CD4-positive, alpha-beta T cell (primary cell): ENCODE measurements at regions not wholly inside any gene's neighbourhood (a gene's known extent, or its start where the extent isn't known, plus 50 kb on each side); places are given as distances from the start of the nearest gene placed in this dataset.

Experiments
- ATAC-seq: fragments of 200-7000 bp; cut with Tn5 transposase; one replicate; pipeline ENCODE4 v1.10.0; 2022; ENCODE audit warnings: mild to moderate bottlenecking; ENCODE audit not compliant: poor library complexity
- CTCF ChIA-PET: fragments of 350-600 bp; sonication (Branson Sonifier 250); formaldehyde crosslinking; loops from one replicate; lab custom pipeline; 2021; ENCODE audit warnings: antibody characterized with exemption, inconsistent platforms; lab: Charles Lee
- POLR2A ChIA-PET: fragments of 350-600 bp; sonication (Branson Sonifier 250); formaldehyde crosslinking; loops from one replicate; lab custom pipeline; 2021; ENCODE audit warnings: antibody characterized with exemption, inconsistent platforms; lab: Charles Lee
- DNase-seq, 14 experiments: peaks; one replicate each; pipeline ENCODE4 v3.0.0-alpha.2; 2013 to 2020; ENCODE audit warnings: mixed read lengths in 2 of 14
- H3K27ac ChIP-seq, 2 donors: one replicate each; pipeline versions ENCODE4 v1.5.1 to v1.7.0; 2013; ENCODE audit warnings: low read length in 2 of 2, low read depth in 1 of 2, mild to moderate bottlenecking in 1 of 2
- H3K27me3 ChIP-seq, 2 experiments: 1 replicate in 1 of 2; 2 replicates in 1 of 2; pipeline versions ENCODE4 v1.6.1 to v1.7.0; 2013; ENCODE audit warnings: low read length in 2 of 2, control low read depth in 1 of 2, mild to moderate bottlenecking in 1 of 2, moderate library complexity in 1 of 2; ENCODE audit not compliant: insufficient read depth in 2 of 2, control insufficient read depth in 1 of 2
- H3K36me3 ChIP-seq: one replicate; pipeline ENCODE4 v1.6.1; 2013; ENCODE audit warnings: low read length, control low read depth; ENCODE audit not compliant: insufficient read depth
- H3K4me1 ChIP-seq: one replicate; pipeline ENCODE4 v1.6.1; 2013; ENCODE audit warnings: low read length, control low read depth; ENCODE audit not compliant: insufficient read depth
- H3K4me3 ChIP-seq: one replicate; pipeline ENCODE4 v1.5.1; 2013; ENCODE audit warnings: mild to moderate bottlenecking, low read length, moderate library complexity
- H3K9me3 ChIP-seq, 2 experiments: 1 replicate in 1 of 2; 2 replicates in 1 of 2; pipeline versions ENCODE4 v1.6.1 to v1.7.0; 2013; ENCODE audit warnings: low read length in 2 of 2, mild to moderate bottlenecking in 2 of 2, control low read depth in 1 of 2, moderate library complexity in 1 of 2; ENCODE audit not compliant: control insufficient read depth in 1 of 2, insufficient read depth in 1 of 2
- H3K27ac Mint-ChIP-seq: one replicate; pipeline ENCODE4 v1.8.0; 2020; ENCODE audit warnings: mixed read lengths
- H3K27me3 Mint-ChIP-seq: one replicate; pipeline ENCODE4 v1.8.0; 2021; ENCODE audit warnings: mixed read lengths
- H3K36me3 Mint-ChIP-seq: one replicate; pipeline ENCODE4 v1.8.0; 2021; ENCODE audit warnings: low read depth, mixed read lengths
- H3K4me1 Mint-ChIP-seq: one replicate; pipeline ENCODE4 v1.8.0; 2021; ENCODE audit warnings: low read depth, mixed read lengths
- H3K4me3 Mint-ChIP-seq: one replicate; pipeline ENCODE4 v1.8.0; 2020; ENCODE audit warnings: mild to moderate bottlenecking, mixed read lengths
- H3K9me3 Mint-ChIP-seq: one replicate; pipeline ENCODE4 v1.8.0; 2020; ENCODE audit warnings: mixed read lengths
- CTCF ChIP-seq: fragments of 200-600 bp; IDR thresholded peaks from one replicate; pipeline ENCODE4 v1.8.0; 2022; ENCODE audit warnings: antibody characterized with exemption, mild to moderate bottlenecking
- intact Hi-C, 2 experiments: fragments of 100-400 bp; cut with DNase I in 1 of 2; cut with micrococcal nuclease in 1 of 2; formaldehyde crosslinking; loops; one replicate each; pipeline versions ENCODE4 v1.15.1 to v1.9.0; 2023 to 2025; cut with DNase I, micrococcal nuclease

- Mint-ChIP-seq H3K36me3 (no peaks in the 10 kb centered on the region), H3K4me3 (no peak overlapping the region), H3K4me1 (no peaks in the 10 kb centered on the region), H3K27ac (no peak overlapping the region), H3K9me3 (peaks cover 7% of the 10 kb centered on the region), H3K27me3 (no peaks in the 10 kb centered on the region)
- intact Hi-C loops: no loop called here
- Histone ChIP-seq H3K4me3 (no peak overlapping the region), H3K4me1 (no peaks in the 10 kb centered on the region), H3K27me3 (no peaks in the 10 kb centered on the region), H3K27ac (no peak overlapping the region), H3K36me3 (no peaks in the 10 kb centered on the region), H3K9me3 (peaks cover 0 to 17% of the 10 kb centered on the region in 2 experiments)
- ChIA-PET CTCF (no interaction called here), POLR2A (no interaction called here)
- ATAC-seq: no peak
- no peak for DNase-seq
- TF ChIP-seq CTCF: no peak
Measured at GRCh38 chr6:8670792-8671191, 235.4 kb upstream of the SLC35B3 start.

DNA sequence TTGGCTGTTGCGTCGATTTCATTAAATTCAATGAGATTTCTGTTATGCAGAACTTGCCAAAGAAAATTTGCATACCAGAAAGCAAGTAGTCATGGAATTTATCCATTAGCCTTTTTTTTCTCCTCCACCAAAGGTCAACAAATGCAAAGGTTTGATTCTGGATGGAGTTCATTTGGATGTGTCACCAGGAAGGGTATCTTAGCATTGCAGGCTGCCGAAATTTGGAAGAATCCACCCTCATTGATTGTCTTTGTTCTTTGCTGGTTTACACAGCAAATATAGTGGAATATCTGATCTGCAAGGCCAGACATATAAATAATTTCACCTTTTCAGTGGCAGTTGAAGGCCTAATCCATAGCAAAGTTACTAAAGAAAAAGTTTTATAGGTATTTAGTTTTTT is 229.4 kb upstream of the SLC35B3 start:
- TF ChIP-seq CTCF: no peak
- intact Hi-C loops: no loop called here
- no peaks in the 10 kb centered on the region for H3K27me3 Mint-ChIP-seq
- no peaks in the 10 kb centered on the region for H3K9me3 Mint-ChIP-seq
- no peaks in the 10 kb centered on the region for H3K36me3 Mint-ChIP-seq
- no peak overlapping the region for H3K27ac Mint-ChIP-seq
- Histone ChIP-seq H3K36me3 (no peaks in the 10 kb centered on the region), H3K27ac (no peak overlapping the region), H3K9me3 (peaks cover 0 to 13% of the 10 kb centered on the region in 2 experiments), H3K4me3 (no peak overlapping the region), H3K4me1 (no peaks in the 10 kb centered on the region), H3K27me3 (no peaks in the 10 kb centered on the region)
- POLR2A ChIA-PET: no interaction called here
- H3K4me1 Mint-ChIP-seq: no peaks in the 10 kb centered on the region
- no peak overlapping the region for H3K4me3 Mint-ChIP-seq
- ATAC-seq: no peak
- DNase-seq: no peak
- CTCF ChIA-PET: no interaction called here

- no peak for ATAC-seq
- no peak for TF ChIP-seq CTCF
Measured at GRCh38 chr6:8664070-8664469, 228.7 kb upstream of the SLC35B3 start.

More at GRCh38 chr6:8664070-8664469, 228.7 kb upstream of the SLC35B3 start:
- Histone ChIP-seq H3K27ac (no peak overlapping the region), H3K4me3 (no peak overlapping the region), H3K36me3 (no peaks in the 10 kb centered on the region), H3K27me3 (no peaks in the 10 kb centered on the region), H3K9me3 (peaks cover 0 to 13% of the 10 kb centered on the region in 2 experiments), H3K4me1 (no peaks in the 10 kb centered on the region)
- no peak overlapping the region for H3K4me3 Mint-ChIP-seq
- no peak for DNase-seq
- no peaks in the 10 kb centered on the region for H3K36me3 Mint-ChIP-seq
- H3K4me1 Mint-ChIP-seq: no peaks in the 10 kb centered on the region
- ChIA-PET POLR2A (no interaction called here), CTCF (no interaction called here)
- H3K27me3 Mint-ChIP-seq: no peaks in the 10 kb centered on the region
- intact Hi-C loops: no loop called here
- H3K27ac Mint-ChIP-seq: no peak overlapping the region
- H3K9me3 Mint-ChIP-seq: no peaks in the 10 kb centered on the region
